Retinal pigment epithelial cell (primary cell): ENCODE measurements at regions not wholly inside any gene's neighbourhood (a gene's known extent, or its start where the extent isn't known, plus 50 kb on each side); places are given as distances from the start of the nearest gene placed in this dataset.
"Not testable (repeated sequence)": the region's sequence is repeated elsewhere in the genome, so short reads cannot be mapped to it uniquely, and the experiment has no call there.

Experiments
- DNase-seq: peaks from one replicate; pipeline ENCODE4 v3.0.0-alpha.2; 2010; ENCODE audit warnings: low read depth
- H3K4me3 ChIP-seq: 2 replicates; pipeline ENCODE4 v1.5.1; 2011; ENCODE audit warnings: mild to moderate bottlenecking, low read length, control low read depth, moderate library complexity
- CTCF ChIP-seq: conservative IDR thresholded peaks from 2 replicates; pipeline ENCODE4 v1.5.1; 2011; ENCODE audit warnings: low read depth, low read length, control low read depth, inconsistent platforms

GRCh38 chr12:65740873-65741600, 83.2 kb upstream of the HMGA2 start:
- no peak for TF ChIP-seq CTCF
- DNase-seq, result no peak
- H3K4me3 ChIP-seq, result peak overlapping the region; percentile 53

GRCh38 chr12:65741656-65742017, 82.6 kb upstream of the HMGA2 start:
- DNase-seq, result no peak
- peak overlapping the region; percentile 76 for H3K4me3 ChIP-seq
- no peak for TF ChIP-seq CTCF

GRCh38 chr12:65742018-65743010, 82.0 kb upstream of the HMGA2 start:
- peak overlapping the region; percentile 76 for H3K4me3 ChIP-seq
- no peak for DNase-seq
- no peak for TF ChIP-seq CTCF

- H3K4me3 ChIP-seq, DNase-seq: not testable (repeated sequence)
Observed at GRCh38 chr12:65744236-65744840, 79.9 kb upstream of the HMGA2 start.

- TF ChIP-seq CTCF, result no peak
- no peak for DNase-seq
- no peak overlapping the region for H3K4me3 ChIP-seq
Observed at GRCh38 chr12:65747338-65747737, 76.9 kb upstream of the HMGA2 start.

- no peak for DNase-seq
- no peak overlapping the region for H3K4me3 ChIP-seq
- TF ChIP-seq CTCF, result no peak
Observed at GRCh38 chr12:65748332-65748731, 76.0 kb upstream of the HMGA2 start.

GRCh38 chr12:65754290-65754689, 70.0 kb upstream of the HMGA2 start:
- TF ChIP-seq CTCF, result no peak
- no peak overlapping the region for H3K4me3 ChIP-seq
- DNase-seq, result no peak
